ENCODE measurements at regions not wholly inside any gene's neighbourhood (a gene's known extent, or its start where the extent isn't known, plus 50 kb on each side); places are given as distances from the start of the nearest gene placed in this dataset.

DNA sequence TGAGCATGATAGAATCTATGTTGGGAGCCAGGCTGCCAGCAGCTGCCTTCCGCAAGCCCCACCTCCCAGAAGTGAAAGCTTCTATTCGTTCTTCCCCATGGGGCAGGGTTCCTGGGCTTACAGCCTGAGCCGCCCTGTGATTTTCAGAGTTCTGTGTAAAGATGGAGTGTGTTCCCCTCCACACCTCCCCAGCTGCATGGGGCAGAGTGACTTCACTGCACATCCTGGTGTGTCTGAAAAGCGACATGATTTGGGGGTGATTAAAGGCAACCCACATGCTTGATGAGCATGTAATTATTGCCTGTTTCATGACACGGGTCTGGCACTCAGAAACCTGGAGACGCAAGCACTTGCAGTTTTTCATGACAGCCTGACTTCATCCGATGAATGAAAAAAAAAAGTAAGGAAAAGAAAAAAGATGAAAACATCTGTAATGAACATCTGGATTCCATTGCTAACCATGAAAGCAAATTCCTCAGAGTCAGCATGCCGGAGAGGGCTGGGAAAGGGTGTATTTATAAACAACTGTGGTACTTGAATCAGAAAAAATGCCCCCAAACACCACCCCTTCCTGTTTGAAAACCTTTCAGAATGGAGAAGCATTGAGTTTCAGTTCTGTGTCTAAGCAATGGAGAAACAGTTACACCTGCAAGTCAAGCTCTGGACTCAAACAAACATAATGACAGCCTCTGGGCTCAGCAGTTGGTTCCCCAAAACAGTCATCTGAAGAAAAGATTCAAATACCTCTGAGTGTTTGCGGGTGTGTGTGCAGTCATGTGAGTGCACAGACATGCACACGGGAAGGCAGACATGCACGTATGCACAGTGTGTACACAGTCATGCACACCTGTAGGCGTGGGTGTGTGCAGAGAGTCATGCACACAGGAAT lies 266.0 kb downstream of the ENGASE start:
- H3K4me1 ChIP-seq (ENCODE audit: insufficient read depth, low read length) = no peaks in the 10 kb centered on the region
- H3K4me2 ChIP-seq (ENCODE audit: insufficient read depth, low read length) = no peak overlapping the region
- H3K36me3 ChIP-seq (ENCODE audit: insufficient read depth, low read length) = no peaks in the 10 kb centered on the region
- H2AFZ ChIP-seq (ENCODE audit: low read depth, low read length) = no peak overlapping the region
- no peak overlapping the region for H3K9ac ChIP-seq (ENCODE audit: low read depth, low read length)
- no peak for TF ChIP-seq EZH2 (IDR thresholded peaks at IDR 0.05; ENCODE audit: borderline replicate concordance, low read depth, low read length, severe bottlenecking)
- no peak for TF ChIP-seq CTCF (IDR thresholded peaks at IDR 0.05; ENCODE audit: borderline replicate concordance, extremely low read depth, low read length, poor library complexity, severe bottlenecking)
- no peaks in the 10 kb centered on the region for H3K79me2 ChIP-seq (ENCODE audit: insufficient read depth, low read length)
- H3K4me3 ChIP-seq (ENCODE audit: low read depth in 1 of 2, low read length in 2 of 2) = no peak overlapping the region
- H4K20me1 ChIP-seq (ENCODE audit: insufficient read depth, low read length) = peaks cover 2% of the 10 kb centered on the region; the same call in 1 of the 2 replicates
- H3K27ac ChIP-seq (ENCODE audit: low read length) = no peak overlapping the region
- H3K27me3 ChIP-seq (ENCODE audit: insufficient read depth, low read length, poor library complexity) = no peaks in the 10 kb centered on the region
- DNase-seq (no peak), ATAC-seq (ENCODE audit: insufficient read depth, low read depth) (no peak)
- H3K9me3 ChIP-seq (ENCODE audit: insufficient read depth, low read length, severe bottlenecking) = no peaks in the 10 kb centered on the region

DNA sequence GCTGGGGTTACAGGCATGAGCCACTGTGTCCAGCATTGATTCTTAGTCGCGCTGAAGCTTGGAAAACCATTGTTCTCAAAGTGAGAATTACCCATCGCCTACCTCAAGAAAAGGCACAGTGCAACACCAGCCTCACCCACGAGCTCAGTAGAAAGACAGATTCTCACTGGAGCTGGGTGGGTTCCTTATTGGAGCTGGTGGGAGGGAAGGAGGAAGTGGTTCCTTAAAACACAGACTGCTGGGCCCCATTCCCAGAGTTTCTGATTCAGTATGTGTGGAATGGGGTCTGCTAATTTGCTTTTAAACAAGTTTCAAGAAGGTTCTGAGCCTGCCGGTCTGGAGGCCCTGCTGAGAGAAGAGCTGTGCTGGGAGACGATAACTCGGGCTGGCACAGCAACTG lies 264.7 kb downstream of the ENGASE start:
- no peaks in the 10 kb centered on the region for H3K9me3 ChIP-seq (ENCODE audit: insufficient read depth, low read length, severe bottlenecking)
- H3K4me2 ChIP-seq (ENCODE audit: insufficient read depth, low read length) = no peak overlapping the region
- H2AFZ ChIP-seq (ENCODE audit: low read depth, low read length) = no peak overlapping the region
- DNase-seq = no peak
- H3K4me3 ChIP-seq (ENCODE audit: low read depth in 1 of 2, low read length in 2 of 2) = no peak overlapping the region
- H3K27me3 ChIP-seq (ENCODE audit: insufficient read depth, low read length, poor library complexity) = no peaks in the 10 kb centered on the region
- TF ChIP-seq EZH2 (IDR thresholded peaks at IDR 0.05; ENCODE audit: borderline replicate concordance, low read depth, low read length, severe bottlenecking) = no peak
- no peak for TF ChIP-seq CTCF (IDR thresholded peaks at IDR 0.05; ENCODE audit: borderline replicate concordance, extremely low read depth, low read length, poor library complexity, severe bottlenecking)
- peaks cover 2% of the 10 kb centered on the region; the same call in 1 of the 2 replicates for H4K20me1 ChIP-seq (ENCODE audit: insufficient read depth, low read length)
- H3K9ac ChIP-seq (ENCODE audit: low read depth, low read length) = no peak overlapping the region
- no peak overlapping the region for H3K27ac ChIP-seq (ENCODE audit: low read length)
- H3K4me1 ChIP-seq (ENCODE audit: insufficient read depth, low read length) = no peaks in the 10 kb centered on the region
- ATAC-seq (ENCODE audit: insufficient read depth, low read depth) = no peak
- H3K79me2 ChIP-seq (ENCODE audit: insufficient read depth, low read length) = no peaks in the 10 kb centered on the region
- H3K36me3 ChIP-seq (ENCODE audit: insufficient read depth, low read length) = no peaks in the 10 kb centered on the region

DNA sequence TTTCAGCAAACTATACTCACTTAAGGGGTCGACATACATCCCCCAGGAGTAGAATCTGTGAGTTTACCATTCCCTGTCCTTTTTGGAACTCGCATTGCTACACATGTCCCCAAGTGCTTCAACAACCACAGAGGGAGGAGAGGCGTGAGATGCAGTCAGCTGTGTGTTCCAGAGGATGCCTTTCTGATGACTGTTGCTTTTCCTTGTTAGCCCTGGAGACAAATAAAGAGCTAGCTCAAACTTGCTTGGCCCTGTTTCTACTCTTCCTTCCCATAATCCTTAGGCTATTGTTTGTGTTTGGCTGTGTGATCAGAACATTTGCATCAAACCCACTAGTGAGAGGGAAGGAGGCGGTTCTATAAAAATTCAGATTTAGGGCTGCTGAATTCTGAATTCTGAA lies 264.0 kb downstream of the ENGASE start:
- H3K36me3 ChIP-seq (ENCODE audit: insufficient read depth, low read length) = no peaks in the 10 kb centered on the region
- H3K27ac ChIP-seq (ENCODE audit: low read length) = no peak overlapping the region
- TF ChIP-seq EZH2 (IDR thresholded peaks at IDR 0.05; ENCODE audit: borderline replicate concordance, low read depth, low read length, severe bottlenecking) = no peak
- TF ChIP-seq CTCF (IDR thresholded peaks at IDR 0.05; ENCODE audit: borderline replicate concordance, extremely low read depth, low read length, poor library complexity, severe bottlenecking) = no peak
- no peaks in the 10 kb centered on the region for H3K79me2 ChIP-seq (ENCODE audit: insufficient read depth, low read length)
- no peaks in the 10 kb centered on the region for H3K4me1 ChIP-seq (ENCODE audit: insufficient read depth, low read length)
- H2AFZ ChIP-seq (ENCODE audit: low read depth, low read length) = no peak overlapping the region
- peaks cover 7% of the 10 kb centered on the region for H4K20me1 ChIP-seq (ENCODE audit: insufficient read depth, low read length)
- H3K4me3 ChIP-seq (ENCODE audit: low read depth in 1 of 2, low read length in 2 of 2) = no peak overlapping the region
- no peak overlapping the region for H3K4me2 ChIP-seq (ENCODE audit: insufficient read depth, low read length)
- no peak overlapping the region for H3K9ac ChIP-seq (ENCODE audit: low read depth, low read length)
- no peaks in the 10 kb centered on the region for H3K27me3 ChIP-seq (ENCODE audit: insufficient read depth, low read length, poor library complexity)
- ATAC-seq (ENCODE audit: insufficient read depth, low read depth) (no peak), DNase-seq (no peak)
- H3K9me3 ChIP-seq (ENCODE audit: insufficient read depth, low read length, severe bottlenecking) = no peaks in the 10 kb centered on the region

Measured in DND-41 (cell line).